ENCODE measurements at regions not wholly inside any gene's neighbourhood (a gene's known extent, or its start where the extent isn't known, plus 50 kb on each side); places are given as distances from the start of the nearest gene placed in this dataset.
A peak's percentile ranks its signal among the peaks of the same experiment; 100 is the strongest.

GRCh38 chr4:28548136-28548535, 1687.5 kb downstream of the STIM2 start:
- H3K36me3 ChIP-seq (ENCODE audit: insufficient read depth, low read length) = no peaks in the 10 kb centered on the region
- Mint-ChIP-seq H3K4me3 (ENCODE audit: unreplicated experiment) (no peak overlapping the region), H3K9me3 (ENCODE audit: unreplicated experiment) (no peaks in the 10 kb centered on the region), H3K27ac (ENCODE audit: unreplicated experiment) (no peak overlapping the region), H3K27me3 (ENCODE audit: low read depth, unreplicated experiment) (no peaks in the 10 kb centered on the region), H3K4me1 (ENCODE audit: low read depth, unreplicated experiment) (no peaks in the 10 kb centered on the region), H3K36me3 (ENCODE audit: low read depth, unreplicated experiment) (no peaks in the 10 kb centered on the region)
- no peak overlapping the region for H3K27ac ChIP-seq (ENCODE audit: low read depth, low read length)
- TF ChIP-seq EZH2 (IDR thresholded peaks at IDR 0.05; ENCODE audit: insufficient read depth, low read length) = no peak
- TF ChIP-seq, protein P1, sequence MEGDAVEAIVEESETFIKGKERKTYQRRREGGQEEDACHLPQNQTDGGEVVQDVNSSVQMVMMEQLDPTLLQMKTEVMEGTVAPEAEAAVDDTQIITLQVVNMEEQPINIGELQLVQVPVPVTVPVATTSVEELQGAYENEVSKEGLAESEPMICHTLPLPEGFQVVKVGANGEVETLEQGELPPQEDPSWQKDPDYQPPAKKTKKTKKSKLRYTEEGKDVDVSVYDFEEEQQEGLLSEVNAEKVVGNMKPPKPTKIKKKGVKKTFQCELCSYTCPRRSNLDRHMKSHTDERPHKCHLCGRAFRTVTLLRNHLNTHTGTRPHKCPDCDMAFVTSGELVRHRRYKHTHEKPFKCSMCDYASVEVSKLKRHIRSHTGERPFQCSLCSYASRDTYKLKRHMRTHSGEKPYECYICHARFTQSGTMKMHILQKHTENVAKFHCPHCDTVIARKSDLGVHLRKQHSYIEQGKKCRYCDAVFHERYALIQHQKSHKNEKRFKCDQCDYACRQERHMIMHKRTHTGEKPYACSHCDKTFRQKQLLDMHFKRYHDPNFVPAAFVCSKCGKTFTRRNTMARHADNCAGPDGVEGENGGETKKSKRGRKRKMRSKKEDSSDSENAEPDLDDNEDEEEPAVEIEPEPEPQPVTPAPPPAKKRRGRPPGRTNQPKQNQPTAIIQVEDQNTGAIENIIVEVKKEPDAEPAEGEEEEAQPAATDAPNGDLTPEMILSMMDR (IDR thresholded peaks at IDR 0.05; ENCODE audit: insufficient read depth, low read depth, low read length) = no peak
- H3K4me2 ChIP-seq (ENCODE audit: low read length) = no peak overlapping the region
- H3K4me1 ChIP-seq (ENCODE audit: insufficient read depth, low read length) = no peaks in the 10 kb centered on the region
- H3K9ac ChIP-seq (ENCODE audit: low read length) = no peak overlapping the region
- FAIRE-seq (no peak), DNase-seq (ENCODE audit: low read depth) (no peak)
- H4K20me1 ChIP-seq (ENCODE audit: insufficient read depth, low read length) = no peaks in the 10 kb centered on the region
- no peaks in the 10 kb centered on the region for H3K27me3 ChIP-seq (ENCODE audit: insufficient read depth, low read length)
- no peaks in the 10 kb centered on the region for H3K9me3 ChIP-seq (ENCODE audit: insufficient read depth, low read depth, low read length)
- no peak overlapping the region for H2AFZ ChIP-seq (ENCODE audit: low read depth, low read length)
- no peaks in the 10 kb centered on the region for H3K79me2 ChIP-seq (ENCODE audit: insufficient read depth, low read length)
- H3K4me3 ChIP-seq (ENCODE audit: insufficient read depth, low read depth, low read length) = no peak overlapping the region

- FAIRE-seq = no peak
- Histone ChIP-seq H4K20me1 (ENCODE audit: insufficient read depth, low read length) (no peaks in the 10 kb centered on the region), H3K27me3 (ENCODE audit: insufficient read depth, low read length) (no peaks in the 10 kb centered on the region), H3K4me3 (ENCODE audit: insufficient read depth, low read depth, low read length) (no peak overlapping the region), H3K36me3 (ENCODE audit: insufficient read depth, low read length) (no peaks in the 10 kb centered on the region), H3K9ac (ENCODE audit: low read length) (no peak overlapping the region), H2AFZ (ENCODE audit: low read depth, low read length) (no peak overlapping the region), H3K4me1 (ENCODE audit: insufficient read depth, low read length) (no peaks in the 10 kb centered on the region), H3K9me3 (ENCODE audit: insufficient read depth, low read depth, low read length) (no peaks in the 10 kb centered on the region), H3K4me2 (ENCODE audit: low read length) (no peak overlapping the region), H3K27ac (ENCODE audit: low read depth, low read length) (no peak overlapping the region), H3K79me2 (ENCODE audit: insufficient read depth, low read length) (no peaks in the 10 kb centered on the region)
- Mint-ChIP-seq H3K27me3 (ENCODE audit: low read depth, unreplicated experiment) (no peaks in the 10 kb centered on the region), H3K36me3 (ENCODE audit: low read depth, unreplicated experiment) (no peaks in the 10 kb centered on the region), H3K4me1 (ENCODE audit: low read depth, unreplicated experiment) (no peaks in the 10 kb centered on the region), H3K4me3 (ENCODE audit: unreplicated experiment) (no peak overlapping the region), H3K9me3 (ENCODE audit: unreplicated experiment) (peaks cover 2% of the 10 kb centered on the region), H3K27ac (ENCODE audit: unreplicated experiment) (no peak overlapping the region)
- no peak for DNase-seq (ENCODE audit: low read depth)
- TF ChIP-seq, protein P1 (IDR thresholded peaks at IDR 0.05; ENCODE audit: insufficient read depth, low read depth, low read length) = no peak
These were observed 1688.0 kb downstream of the STIM2 start for GRCh38 chr4:28548594-28548993.

DNA sequence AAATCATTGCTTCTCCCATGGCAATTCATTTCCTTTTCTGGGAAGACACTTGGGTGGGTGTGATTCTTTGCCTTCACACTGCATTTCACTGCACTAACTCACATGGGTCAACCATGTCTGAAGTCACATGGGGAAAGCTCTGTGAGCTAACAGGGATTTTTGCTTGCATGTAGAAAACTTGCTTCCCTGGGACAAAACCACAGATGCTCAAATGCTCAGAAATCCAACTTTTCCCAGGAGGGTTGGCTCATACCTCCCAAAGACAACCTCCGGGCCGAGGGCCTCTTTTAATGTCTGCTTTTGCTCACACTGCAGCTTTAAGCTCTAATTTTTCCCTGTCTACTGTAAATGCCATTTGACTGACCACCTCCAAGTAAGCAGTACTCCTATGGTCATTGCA, 1695.2 kb downstream of the STIM2 start:
- H3K27me3 Mint-ChIP-seq (ENCODE audit: low read depth, unreplicated experiment) = no peaks in the 10 kb centered on the region
- H3K27ac ChIP-seq (ENCODE audit: low read depth, low read length) = no peak overlapping the region
- DNase-seq (ENCODE audit: low read depth) (no peak), FAIRE-seq (no peak)
- H3K36me3 ChIP-seq (ENCODE audit: insufficient read depth, low read length) = no peaks in the 10 kb centered on the region
- H3K4me3 Mint-ChIP-seq (ENCODE audit: unreplicated experiment) = no peak overlapping the region
- no peak overlapping the region for H2AFZ ChIP-seq (ENCODE audit: low read depth, low read length)
- no peaks in the 10 kb centered on the region for H3K9me3 ChIP-seq (ENCODE audit: insufficient read depth, low read depth, low read length)
- H3K27me3 ChIP-seq (ENCODE audit: insufficient read depth, low read length) = no peaks in the 10 kb centered on the region
- H3K4me1 ChIP-seq (ENCODE audit: insufficient read depth, low read length) = no peaks in the 10 kb centered on the region
- H3K36me3 Mint-ChIP-seq (ENCODE audit: low read depth, unreplicated experiment) = no peaks in the 10 kb centered on the region
- peaks cover 3% of the 10 kb centered on the region for H3K9me3 Mint-ChIP-seq (ENCODE audit: unreplicated experiment)
- no peak overlapping the region for H3K4me2 ChIP-seq (ENCODE audit: low read length)
- H3K4me3 ChIP-seq (ENCODE audit: insufficient read depth, low read depth, low read length) = no peak overlapping the region
- no peak overlapping the region for H3K9ac ChIP-seq (ENCODE audit: low read length)
- peaks cover 9% of the 10 kb centered on the region for H3K4me1 Mint-ChIP-seq (ENCODE audit: low read depth, unreplicated experiment)
- peak overlapping the region; percentile 75 for H3K27ac Mint-ChIP-seq (ENCODE audit: unreplicated experiment)
- TF ChIP-seq EZH2 (IDR thresholded peaks at IDR 0.05; ENCODE audit: insufficient read depth, low read length) = no peak
- TF ChIP-seq, protein P1 (IDR thresholded peaks at IDR 0.05; ENCODE audit: insufficient read depth, low read depth, low read length) = no peak
- no peaks in the 10 kb centered on the region for H4K20me1 ChIP-seq (ENCODE audit: insufficient read depth, low read length)
- H3K79me2 ChIP-seq (ENCODE audit: insufficient read depth, low read length) = no peaks in the 10 kb centered on the region

Data from astrocyte (in vitro differentiated cells and primary cell).